SHP77 treated with DMSO at 0.1 percent for 48 hours (cell line): ENCODE measurements at regions not wholly inside any gene's neighbourhood (a gene's known extent, or its start where the extent isn't known, plus 50 kb on each side); places are given as distances from the start of the nearest gene placed in this dataset.

ENCODE experiments used
- DNase-seq: peaks from one replicate; lab custom pipeline; 2025; lab: John Stamatoyannopoulos, UW

GRCh38 chr11:130802567-130802966 is 113.7 kb downstream of the SNX19 start:
- DNase-seq: no peak

GRCh38 chr11:130804306-130805076 is 111.8 kb downstream of the SNX19 start:
- DNase-seq: no peak

- no peak for DNase-seq
Measured at GRCh38 chr11:130806746-130807145, 109.5 kb downstream of the SNX19 start.

GRCh38 chr11:130808541-130808940 is 107.7 kb downstream of the SNX19 start:
- no peak for DNase-seq

- no peak for DNase-seq
Measured at GRCh38 chr11:130813196-130813595, 103.1 kb downstream of the SNX19 start.

GRCh38 chr11:130813638-130814037 is 102.6 kb downstream of the SNX19 start:
- no peak for DNase-seq

GRCh38 chr11:130814440-130815096 is 101.7 kb downstream of the SNX19 start:
- no peak for DNase-seq

GRCh38 chr11:130815097-130815802 is 101.0 kb downstream of the SNX19 start:
- DNase-seq: no peak

GRCh38 chr11:130815956-130816355 is 100.3 kb downstream of the SNX19 start:
- no peak for DNase-seq

GRCh38 chr11:130816546-130817329 is 99.5 kb downstream of the SNX19 start:
- DNase-seq: no peak

- DNase-seq: no peak
Measured at GRCh38 chr11:130817330-130817944, 98.8 kb downstream of the SNX19 start.

- no peak for DNase-seq
Measured at GRCh38 chr11:130819625-130820024, 96.7 kb downstream of the SNX19 start.
